ENCODE measurements at regions not wholly inside any gene's neighbourhood (a gene's known extent, or its start where the extent isn't known, plus 50 kb on each side); places are given as distances from the start of the nearest gene placed in this dataset.

DNA sequence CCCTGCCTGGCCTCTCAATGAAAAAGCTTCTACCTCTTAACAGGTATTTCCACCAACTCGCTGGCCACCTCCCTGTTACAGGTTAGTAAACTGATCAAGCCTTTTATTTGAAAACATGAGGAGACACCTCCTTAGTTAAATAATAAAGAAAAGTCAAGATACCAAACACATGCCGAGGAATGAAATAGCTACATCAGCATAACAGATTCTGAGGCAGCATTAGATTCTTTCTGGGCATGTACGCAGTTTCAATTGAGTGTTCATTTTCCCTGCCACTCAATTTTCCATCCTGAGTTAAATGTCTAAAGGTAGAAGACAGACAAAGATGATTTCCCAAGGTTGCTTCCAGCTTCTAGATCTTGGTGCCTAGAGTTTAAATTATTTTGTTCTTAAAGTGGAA, 250.5 kb upstream of the LRTM1 start:
- no peak for DNase-seq (ENCODE audit: low read depth in 3 of 3)

DNA sequence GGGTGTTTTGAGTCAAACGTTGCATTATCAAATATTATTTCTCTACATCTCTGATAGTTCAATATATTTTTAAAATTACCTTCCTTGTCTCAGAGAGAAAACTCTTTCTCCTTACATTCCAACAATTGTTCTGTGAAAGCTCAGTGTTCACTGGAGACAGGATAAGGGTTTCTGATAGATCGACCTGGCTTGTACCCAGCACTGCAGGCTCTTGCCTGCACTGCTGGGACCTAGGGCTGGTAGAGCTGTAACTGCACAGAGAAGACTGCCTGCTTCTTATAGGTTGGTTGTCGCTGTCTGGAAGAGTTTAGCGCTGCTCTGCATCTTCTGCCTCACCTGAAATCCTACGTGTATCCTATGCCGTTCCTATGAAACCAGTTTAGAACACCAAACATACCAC, 249.9 kb upstream of the LRTM1 start:
- no peak for DNase-seq (ENCODE audit: low read depth in 3 of 3)

DNA sequence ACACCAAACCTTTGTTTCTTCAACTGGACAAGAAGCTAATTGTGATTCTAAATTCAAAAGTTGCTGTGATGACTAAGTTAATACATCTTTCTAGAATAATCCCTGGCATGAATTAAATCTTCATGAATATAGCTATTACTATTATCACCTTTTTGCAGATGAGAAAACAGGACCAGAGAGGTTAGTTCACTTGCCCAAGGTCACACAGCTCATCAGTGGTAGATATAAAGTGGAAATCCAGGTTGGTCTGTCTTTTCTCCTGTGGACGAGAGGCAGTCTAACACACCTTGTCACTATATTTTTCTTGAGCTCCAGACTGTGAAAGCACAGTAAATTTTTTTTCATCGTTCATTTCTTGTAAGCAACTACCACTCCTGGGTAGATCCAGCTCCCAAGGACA, 247.6 kb upstream of the LRTM1 start:
- DNase-seq (ENCODE audit: low read depth in 3 of 3): no peak

DNA sequence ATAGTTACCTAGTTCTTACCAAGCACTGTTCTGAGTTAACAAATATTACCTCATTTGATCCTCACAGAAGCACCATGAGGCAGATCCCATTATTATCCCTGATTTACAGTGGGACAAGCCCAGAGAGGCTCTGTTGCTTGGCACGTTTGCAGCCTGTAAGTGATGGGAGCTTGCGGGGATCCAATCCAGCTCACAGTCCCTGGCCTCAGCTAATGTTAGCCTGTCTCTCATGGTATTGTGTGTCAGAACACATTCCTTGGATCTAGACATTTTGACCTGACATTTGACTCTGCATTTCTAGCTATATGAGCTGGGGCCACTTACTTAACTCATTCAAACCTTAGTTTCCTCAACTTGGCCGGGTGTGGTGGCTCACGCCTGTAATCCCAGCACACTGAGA, 246.9 kb upstream of the LRTM1 start:
- DNase-seq (ENCODE audit: low read depth in 3 of 3): no peak

DNA sequence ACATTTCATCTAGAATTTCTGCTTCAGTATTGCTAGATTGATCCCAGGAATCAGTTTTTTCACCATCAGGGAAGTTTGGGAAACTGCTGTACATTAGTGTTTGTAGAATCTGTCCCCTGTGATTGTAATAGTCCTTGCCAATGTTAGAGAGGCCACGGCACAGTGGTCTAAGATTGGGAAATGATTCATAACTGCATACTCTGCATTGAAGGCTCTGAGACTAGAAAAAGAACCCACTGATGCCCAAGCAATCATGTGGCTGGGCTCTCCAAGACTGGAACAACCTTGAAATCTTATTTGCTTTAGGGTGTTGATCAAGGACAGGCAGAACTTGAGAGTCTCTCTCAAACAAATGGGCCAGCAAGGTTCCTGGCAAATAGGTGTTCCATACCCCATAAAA, 245.6 kb upstream of the LRTM1 start:
- no peak for DNase-seq (ENCODE audit: low read depth in 3 of 3)

DNA sequence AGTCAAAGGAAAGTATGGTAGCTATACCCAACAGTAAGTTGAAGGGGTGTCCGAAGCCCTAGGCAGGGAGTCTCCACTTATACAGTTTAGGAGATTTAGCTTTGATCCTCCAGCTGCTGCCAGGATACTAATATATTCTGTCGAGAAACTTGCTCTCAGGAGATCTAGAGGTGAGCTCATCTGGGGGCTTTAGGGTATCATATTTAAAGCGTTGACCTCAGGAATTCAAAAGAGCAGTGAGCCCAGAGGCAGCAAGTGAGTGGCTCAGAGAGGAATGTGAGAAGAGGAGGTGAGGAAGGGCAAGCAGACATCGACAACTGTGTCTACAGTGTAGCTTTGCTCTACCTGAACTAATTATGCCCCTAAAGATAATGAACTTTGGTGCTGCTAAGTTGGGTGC, 245.1 kb upstream of the LRTM1 start:
- no peak for DNase-seq (ENCODE audit: low read depth in 3 of 3)

DNA sequence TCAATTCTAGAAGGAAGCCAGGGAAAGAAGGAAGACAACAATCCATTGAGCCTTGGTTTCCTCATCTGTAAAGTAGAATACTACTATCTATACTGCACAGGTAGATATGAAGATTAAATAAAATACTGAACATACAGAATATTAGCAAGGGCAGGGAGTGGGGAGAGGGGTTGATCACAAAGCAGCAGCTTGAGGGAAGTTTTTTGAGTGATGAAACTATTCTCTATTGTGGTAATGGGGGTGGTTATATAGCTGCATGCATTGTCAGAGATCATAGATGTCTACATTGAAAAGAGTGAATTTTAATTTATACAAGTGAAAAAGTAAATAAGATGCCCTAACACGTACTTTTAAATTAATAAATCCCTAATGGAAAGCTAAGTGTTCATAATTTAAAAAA, 242.6 kb upstream of the LRTM1 start:
- no peak for DNase-seq (ENCODE audit: low read depth in 3 of 3)

DNA sequence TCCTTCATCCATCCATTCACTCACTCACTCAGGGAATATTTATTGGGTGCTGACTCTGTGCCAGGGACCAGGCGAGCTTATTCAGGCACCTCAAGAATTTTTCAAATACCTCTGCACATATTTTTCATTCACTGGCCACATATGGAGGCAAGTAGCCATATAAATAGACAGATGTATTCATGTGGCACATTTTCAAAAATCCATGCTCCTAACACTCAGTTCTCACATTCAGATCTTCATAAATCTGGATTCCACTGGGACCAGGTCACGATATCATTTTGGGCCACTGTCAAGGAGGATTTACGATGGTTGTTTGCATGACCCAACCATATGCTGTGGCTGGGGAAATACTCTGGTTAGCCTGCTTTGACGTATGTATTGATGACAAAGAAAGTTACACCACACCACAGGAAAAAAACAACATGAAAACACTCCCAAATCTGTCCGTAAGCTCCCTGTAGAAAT, 241.8 kb upstream of the LRTM1 start:
- DNase-seq (ENCODE audit: low read depth in 3 of 3): no peak

DNA sequence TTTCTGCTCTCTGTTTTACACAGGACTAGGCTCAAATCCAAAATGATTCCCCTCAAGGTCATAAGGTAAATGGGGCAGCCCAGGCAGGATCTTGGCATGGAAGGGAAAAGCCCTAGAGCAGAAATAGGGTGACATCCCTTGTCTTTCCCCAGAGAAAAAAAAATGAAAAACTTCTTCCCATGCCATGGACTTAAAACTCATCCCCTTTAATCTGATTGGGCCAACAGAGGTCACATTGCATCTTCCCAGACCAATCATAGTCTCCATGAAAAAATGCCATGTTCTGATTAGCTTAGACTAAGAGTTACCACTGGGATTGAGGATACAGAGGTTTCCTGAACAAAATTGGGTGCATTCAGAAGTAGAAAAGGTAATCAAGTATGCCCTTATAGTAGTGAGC, 241.3 kb upstream of the LRTM1 start:
- no peak for DNase-seq (ENCODE audit: low read depth in 3 of 3)

DNA sequence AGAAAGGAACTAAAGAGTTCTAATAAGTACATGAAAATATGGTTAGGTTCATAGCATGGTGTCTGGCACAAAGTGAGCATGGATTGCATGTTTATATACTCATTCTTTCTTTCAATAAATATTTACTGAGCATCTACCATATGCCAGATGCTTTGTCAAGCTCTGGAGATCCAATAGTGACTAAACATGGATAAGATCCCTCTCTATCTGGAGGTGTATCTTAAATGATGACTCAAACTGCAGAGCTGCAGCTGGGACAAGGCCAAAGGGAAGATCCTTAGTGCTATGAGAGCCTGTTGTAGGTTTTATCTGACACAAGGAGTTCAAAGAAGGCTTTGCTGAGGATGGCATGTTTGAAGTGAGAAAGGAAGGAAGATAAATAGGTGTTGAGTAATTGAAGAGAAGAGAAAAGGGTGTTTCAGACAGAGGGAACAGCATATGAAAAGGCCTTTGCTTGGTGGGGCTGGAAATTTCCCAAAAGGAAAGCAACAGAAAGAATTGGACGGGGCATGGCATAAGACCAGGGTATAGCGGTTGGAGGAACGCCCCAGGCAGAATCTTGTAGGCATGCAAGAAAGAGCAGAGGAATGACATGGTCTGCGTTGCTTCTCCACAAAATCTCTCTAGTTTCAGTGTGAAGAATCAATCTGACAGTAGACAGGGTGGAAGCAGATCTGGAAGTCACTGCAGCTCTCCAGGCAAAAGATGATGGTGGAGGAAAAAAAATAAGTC, 239.9 kb upstream of the LRTM1 start:
- no peak for DNase-seq (ENCODE audit: low read depth in 3 of 3)

DNA sequence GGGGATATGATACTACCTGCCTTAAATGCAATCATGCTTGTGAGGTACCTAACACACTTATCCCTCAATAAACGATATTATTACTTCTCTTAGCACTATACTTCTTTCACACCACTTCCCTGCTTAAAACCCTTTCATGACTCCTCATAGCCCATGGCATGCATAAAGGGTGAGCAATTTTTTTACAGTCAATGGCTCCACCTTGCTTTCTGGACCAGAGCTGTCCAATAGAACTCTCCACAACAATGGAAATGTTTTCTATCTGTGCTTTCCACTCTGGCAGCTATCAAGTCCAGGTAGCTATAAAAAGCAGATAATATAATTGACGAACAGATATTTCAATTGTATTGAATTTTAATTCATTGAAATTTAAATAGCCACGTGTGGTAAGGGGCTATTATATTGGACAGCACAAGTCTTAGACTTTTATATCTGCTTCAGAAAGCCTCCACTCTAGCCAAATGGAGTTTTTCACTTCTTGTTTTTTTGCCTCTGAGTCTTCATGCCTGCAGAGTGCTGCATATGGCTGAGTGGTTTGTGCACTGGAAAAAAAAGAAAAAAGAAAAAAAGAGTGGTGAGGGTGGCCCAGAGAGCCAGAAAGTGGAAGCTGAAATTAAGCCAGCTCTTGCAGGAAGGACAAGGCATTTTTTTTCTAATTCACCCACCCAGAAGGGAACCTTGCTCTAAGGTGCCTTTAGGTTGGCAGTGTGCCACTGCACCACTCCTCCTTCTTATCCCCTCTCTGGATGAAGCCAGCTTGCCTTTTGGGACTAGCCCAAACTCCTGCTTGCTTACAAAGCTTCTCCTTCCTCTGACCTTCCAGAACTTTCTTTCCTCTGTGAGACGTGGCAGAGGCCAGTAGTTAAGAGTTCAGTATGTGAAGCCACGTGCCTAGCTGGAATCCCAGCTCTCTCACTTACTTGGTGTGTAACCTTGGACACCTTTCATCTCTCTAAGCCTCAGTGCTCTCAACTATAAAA, 239.0 kb upstream of the LRTM1 start:
- DNase-seq (ENCODE audit: low read depth in 3 of 3): no peak

DNA sequence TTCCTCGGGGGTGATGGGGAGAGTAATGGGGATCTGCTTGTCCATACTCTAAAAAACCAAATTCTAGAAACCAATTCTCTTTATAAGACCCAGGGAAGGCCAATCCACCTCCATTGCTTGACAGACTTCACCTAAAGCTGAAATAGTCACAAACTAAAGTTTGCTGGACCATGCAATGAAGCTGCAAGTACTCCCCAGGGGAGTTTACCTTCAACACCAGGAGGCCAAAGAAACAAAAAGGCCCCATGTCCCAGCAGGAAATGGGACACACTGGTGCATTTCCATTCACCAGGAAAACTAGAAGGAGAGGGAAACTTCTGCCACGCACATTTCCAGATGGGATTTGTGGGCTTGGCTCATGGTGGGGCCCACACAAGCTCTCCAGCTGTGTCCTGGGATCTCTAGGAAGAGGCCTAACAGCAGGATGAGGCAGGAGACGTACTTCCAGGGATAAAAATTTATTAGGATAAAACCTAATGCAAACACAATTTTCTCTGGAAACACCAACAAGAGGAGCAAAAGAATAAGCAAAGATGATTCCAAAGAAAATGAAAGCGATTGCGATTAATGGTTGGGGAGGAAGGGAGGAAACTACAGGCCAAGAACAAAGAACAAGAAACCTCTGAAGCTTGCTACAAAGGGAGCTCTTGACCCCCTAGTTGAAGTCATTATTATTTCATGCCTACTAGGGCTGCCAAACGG, 238.0 kb upstream of the LRTM1 start:
- no peak for DNase-seq (ENCODE audit: low read depth in 3 of 3)

DNA sequence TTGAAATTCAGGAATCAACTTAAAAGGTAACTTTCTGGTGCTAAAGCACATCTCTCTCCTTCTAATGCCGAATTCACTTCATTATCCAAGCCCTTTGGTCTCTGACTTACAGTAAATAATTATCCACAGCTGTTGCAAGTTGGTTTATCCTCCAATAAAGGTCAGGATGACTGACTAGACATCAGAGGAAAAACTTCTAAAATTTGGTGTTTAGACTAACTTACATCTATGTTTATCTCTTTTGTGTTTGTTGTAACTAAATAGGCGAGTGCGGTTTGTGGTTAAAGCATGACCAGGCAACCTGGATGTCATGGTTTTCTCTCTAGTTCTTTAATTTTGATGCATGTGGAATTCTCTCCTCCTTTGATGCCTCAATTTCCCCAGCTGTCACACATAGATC, 237.4 kb upstream of the LRTM1 start:
- no peak for DNase-seq (ENCODE audit: low read depth in 3 of 3)

DNA sequence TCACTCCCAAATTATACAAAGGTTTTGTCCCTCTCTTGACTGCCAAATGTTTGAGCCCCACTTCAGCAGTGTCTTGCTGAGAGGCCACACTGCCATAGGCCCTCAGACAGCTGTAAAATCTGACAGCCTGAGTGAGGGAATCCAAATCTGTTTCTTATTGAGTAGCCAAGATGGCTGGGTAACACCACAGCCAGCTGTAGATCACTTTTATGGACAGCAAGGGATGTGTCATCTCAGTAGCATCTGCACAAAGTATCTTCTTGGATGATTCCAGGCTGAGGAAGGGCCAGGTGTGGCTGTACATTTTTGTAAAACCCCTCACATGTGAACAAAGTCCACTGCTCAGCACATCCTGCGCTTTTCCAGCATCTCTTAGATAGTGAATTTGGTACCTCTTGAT, 237.0 kb upstream of the LRTM1 start:
- DNase-seq (ENCODE audit: low read depth in 3 of 3): no peak

DNA sequence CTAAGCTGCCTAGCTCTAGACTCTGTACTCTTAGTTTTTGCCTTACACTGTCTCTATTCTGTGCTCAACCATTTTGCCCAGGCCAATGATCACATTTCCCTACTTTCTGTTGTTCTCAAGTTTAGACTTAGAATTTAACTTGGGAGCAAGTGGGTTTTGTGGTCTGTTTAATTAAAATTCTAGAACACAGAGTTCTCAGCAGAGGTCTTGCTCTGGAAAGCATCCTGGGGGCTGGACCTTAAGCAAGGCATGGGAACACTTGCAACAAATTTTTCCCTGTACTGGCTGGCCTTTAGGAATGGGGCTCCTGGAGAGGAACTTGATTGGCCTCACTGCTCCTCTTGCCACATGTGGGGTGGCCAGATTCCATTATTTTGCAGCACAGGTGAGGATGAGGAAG, 236.3 kb upstream of the LRTM1 start:
- no peak for DNase-seq (ENCODE audit: low read depth in 3 of 3)

DNA sequence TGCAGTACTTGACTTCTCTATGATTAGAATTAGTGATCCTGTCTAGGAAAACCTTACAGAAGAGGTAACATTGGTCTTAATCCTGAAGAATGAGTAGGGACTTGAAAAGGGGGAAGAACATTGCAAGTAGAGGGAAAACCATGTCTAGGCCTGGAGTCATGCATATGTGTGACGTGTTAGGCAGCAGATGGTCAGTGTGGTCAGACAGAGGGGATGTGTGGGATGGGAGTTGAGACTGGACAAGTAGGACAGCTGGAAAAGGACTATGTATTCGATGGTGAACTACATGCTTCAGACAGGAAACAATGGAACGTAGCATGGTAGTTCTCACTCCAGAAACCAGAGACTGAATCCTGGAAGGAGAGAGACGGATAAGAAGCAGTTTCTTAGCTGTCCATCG, 235.6 kb upstream of the LRTM1 start:
- DNase-seq (ENCODE audit: low read depth in 3 of 3): no peak

DNA sequence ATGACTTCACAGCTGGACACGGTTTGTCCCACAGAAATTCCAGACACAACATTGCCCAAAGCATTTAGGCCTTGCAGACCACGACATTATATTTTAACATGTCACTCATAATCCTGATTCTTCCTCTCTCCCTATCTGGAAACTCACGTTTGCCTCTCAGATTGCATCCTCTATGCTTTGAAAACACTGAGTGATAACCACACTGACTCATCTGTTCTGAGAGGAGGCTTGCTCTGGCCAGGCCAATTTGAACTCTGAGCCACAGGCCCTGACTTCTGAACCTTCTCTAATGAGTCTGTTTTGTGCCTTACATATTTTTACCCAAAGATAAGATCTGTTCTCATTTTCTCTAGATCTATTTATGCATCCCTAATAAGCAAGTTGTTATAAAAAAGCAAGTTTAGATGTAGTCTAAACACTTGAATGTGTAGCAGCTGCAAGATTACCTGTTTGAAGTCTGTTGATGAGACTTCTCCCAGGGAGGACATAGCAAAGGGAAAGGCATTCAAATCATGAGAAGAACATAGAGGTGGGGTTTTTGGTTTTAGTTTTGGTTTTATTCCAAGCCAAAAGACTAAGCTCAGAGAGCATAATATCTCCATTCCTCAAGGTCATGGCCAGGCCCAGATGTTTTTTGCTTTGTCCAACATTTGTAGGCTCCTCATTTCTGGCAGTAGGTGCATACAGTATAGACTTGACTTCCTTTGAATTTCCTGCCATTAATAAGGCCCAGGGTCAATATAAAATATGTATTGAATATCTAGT, 234.4 kb upstream of the LRTM1 start:
- DNase-seq (ENCODE audit: low read depth in 3 of 3): no peak

DNA sequence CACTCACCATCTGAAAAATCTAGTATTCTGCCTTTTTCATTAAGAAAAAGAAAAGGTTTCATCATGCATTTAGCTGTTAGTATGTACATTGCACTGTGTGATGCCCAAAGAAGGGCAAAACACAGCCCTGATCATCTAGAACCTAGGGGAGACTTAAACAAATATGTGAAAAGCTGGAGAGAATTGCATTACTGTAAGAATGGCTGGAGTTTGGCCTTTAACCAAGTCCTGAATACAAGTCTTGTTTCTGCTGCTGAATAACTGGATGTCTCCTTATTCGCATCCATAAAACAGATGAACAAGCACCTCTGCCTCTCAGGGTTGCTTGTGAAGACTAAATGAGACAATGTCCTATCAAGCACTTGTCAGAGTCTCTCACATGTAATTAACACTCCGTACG, 233.4 kb upstream of the LRTM1 start:
- no peak for DNase-seq (ENCODE audit: low read depth in 3 of 3)

DNA sequence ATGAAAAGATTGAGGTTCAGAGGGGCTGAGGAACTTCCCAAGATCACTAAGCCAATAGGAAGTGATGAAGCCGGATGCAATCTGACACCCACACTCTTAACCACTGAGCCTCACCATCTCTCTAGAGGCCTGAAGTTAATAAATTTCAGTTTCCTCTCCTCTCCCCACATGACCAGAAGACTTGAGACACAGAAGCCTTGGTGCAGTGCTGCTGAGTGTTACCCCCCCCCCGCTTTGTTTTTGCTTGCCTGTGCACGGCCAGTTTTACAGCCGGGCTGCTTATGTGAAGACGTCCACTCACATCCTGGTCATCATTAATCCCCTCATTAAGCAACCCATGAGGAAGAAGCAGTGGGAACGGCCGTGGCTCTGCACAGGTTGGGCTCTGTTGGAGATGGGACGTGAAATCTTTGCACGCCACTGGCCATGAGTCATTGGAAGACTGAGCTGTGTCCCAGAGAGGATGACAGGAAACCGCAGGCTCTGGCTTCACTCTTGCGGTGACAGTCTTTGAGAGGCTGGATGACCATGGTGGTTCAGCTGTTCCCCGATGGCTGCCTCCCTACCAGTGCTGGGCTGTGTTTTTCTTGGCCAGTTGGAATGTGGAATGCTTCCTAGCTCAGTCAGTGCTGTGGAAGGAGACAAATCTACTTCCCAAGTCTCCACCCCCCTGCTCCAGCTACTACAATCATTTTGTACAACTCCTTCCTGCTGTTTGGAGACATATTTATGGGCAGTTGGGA, 232.6 kb upstream of the LRTM1 start:
- DNase-seq (ENCODE audit: low read depth in 3 of 3): no peak

DNA sequence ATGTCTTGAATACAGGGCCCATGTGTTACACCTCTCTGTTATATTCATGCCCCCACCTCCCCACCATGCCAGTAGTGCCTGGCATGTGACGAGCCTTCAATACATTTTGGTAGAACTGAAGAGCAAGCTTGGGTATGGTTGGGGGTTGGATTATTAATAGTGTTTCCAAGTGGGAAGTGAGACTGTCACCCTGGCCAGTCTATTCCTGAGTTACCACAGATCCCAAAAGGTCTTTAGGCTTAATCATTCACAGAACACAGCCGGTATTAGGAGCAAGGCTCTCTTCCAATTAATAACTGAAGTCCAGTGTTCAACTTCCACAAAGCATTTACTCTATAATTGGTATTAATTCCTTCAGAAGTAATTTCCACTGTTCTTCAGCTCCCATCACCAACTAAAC, 231.9 kb upstream of the LRTM1 start:
- DNase-seq (ENCODE audit: low read depth in 3 of 3): no peak

DNA sequence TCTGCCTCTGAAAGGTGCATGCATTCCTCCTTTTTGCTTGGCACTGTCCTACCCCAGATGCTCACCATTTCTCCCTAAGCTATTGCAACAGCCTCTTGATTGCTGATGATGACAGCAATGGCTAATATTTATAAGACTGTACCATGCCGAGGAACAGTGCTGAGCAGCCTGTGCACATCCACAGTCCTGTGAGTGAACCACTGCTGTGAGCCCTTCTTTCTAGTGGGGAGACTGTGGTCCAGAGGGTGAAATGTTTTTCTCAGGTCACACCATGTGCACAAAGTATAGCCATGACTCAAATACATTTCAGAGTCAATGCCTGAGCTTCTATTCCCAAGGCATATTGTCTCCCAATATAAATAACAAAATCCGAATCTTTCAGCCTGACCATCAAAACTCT, 231.2 kb upstream of the LRTM1 start:
- no peak for DNase-seq (ENCODE audit: low read depth in 3 of 3)
